Smooth muscle cell (in vitro differentiated cells): ENCODE measurements at regions not wholly inside any gene's neighbourhood (a gene's known extent, or its start where the extent isn't known, plus 50 kb on each side); places are given as distances from the start of the nearest gene placed in this dataset.

Experiments
- DNase-seq: peaks from one replicate; lab custom pipeline; 2025; ENCODE audit not compliant: unreplicated experiment; lab: John Stamatoyannopoulos, UW
- H2AFZ ChIP-seq: fragments of 200-600 bp; sonication (generic); 2 replicates; pipeline ENCODE4 v1.6.0; 2016; ENCODE audit warnings: antibody characterized with exemption, low read depth, mild to moderate bottlenecking
- H3F3A ChIP-seq: fragments of 200-600 bp; sonication (generic); 2 replicates; pipeline ENCODE4 v1.6.0; 2017; ENCODE audit warnings: antibody characterized with exemption, low read depth
- H3K27ac ChIP-seq: fragments of 200-600 bp; sonication (generic); 2 replicates; pipeline ENCODE4 v1.5.1; 2016; ENCODE audit warnings: low read depth, mild to moderate bottlenecking
- H3K27me3 ChIP-seq: fragments of 200-600 bp; sonication (generic); 2 replicates; pipeline ENCODE4 v1.6.1; 2016; ENCODE audit warnings: low read depth, mild to moderate bottlenecking
- H3K36me3 ChIP-seq: fragments of 200-600 bp; sonication (generic); 2 replicates; pipeline ENCODE4 v1.5.1; 2016; ENCODE audit warnings: low read depth
- H3K4me1 ChIP-seq: fragments of 200-600 bp; sonication (generic); 2 replicates; pipeline ENCODE4 v1.5.1; 2016; ENCODE audit warnings: low read depth
- H3K4me2 ChIP-seq: fragments of 200-600 bp; sonication (generic); 2 replicates; pipeline ENCODE4 v1.6.0; 2016; ENCODE audit warnings: mild to moderate bottlenecking
- H3K4me3 ChIP-seq: fragments of 200-600 bp; sonication (generic); 2 replicates; pipeline ENCODE4 v1.5.1; 2016; ENCODE audit warnings: mild to moderate bottlenecking
- H3K79me2 ChIP-seq: fragments of 200-600 bp; sonication (generic); 2 replicates; pipeline ENCODE4 v1.6.0; 2016; ENCODE audit warnings: low read depth, mild to moderate bottlenecking
- H3K9ac ChIP-seq: fragments of 200-600 bp; sonication (generic); 2 replicates; pipeline ENCODE4 v1.6.0; 2016; ENCODE audit warnings: low read depth
- H3K9me3 ChIP-seq: fragments of 200-600 bp; sonication (generic); replicated peaks from 2 replicates; pipeline ENCODE4 v1.5.1; 2016; ENCODE audit warnings: low read depth
- H4K20me1 ChIP-seq: fragments of 200-600 bp; sonication (generic); 2 replicates; pipeline ENCODE4 v1.6.0; 2016; ENCODE audit warnings: low read depth
- WGBS: methylation state at CpG from one replicate; pipeline ENCODE4 v1.1.7; 2016; ENCODE audit warnings: low lambda C conversion rate; 5-methylcytosine and 5-hydroxymethylcytosine counted together
- TF ChIP-seq, protein P1 (sequence below): fragments of 200-600 bp; sonication (generic); IDR thresholded peaks from 2 replicates; pipeline ENCODE4 v1.5.1; 2017; ENCODE audit warnings: borderline replicate concordance, mild to moderate bottlenecking, antibody characterized with exemption; ENCODE audit not compliant: insufficient read depth, poor library complexity, severe bottlenecking

GRCh38 chr17:73878923-73879322 is 234.7 kb upstream of the SDK2 start:
- no peaks in the 10 kb centered on the region for H3K79me2 ChIP-seq
- H3K27me3 ChIP-seq = peaks cover 44% of the 10 kb centered on the region
- H2AFZ ChIP-seq = no peak overlapping the region
- H3K4me1 ChIP-seq = no peaks in the 10 kb centered on the region
- no peaks in the 10 kb centered on the region for H3F3A ChIP-seq
- no peak overlapping the region for H3K4me2 ChIP-seq
- no peak overlapping the region for H3K27ac ChIP-seq
- no peaks in the 10 kb centered on the region for H3K36me3 ChIP-seq
- H3K9me3 ChIP-seq = no peaks in the 10 kb centered on the region
- no peak overlapping the region for H3K9ac ChIP-seq
- DNase-seq = no peak
- no peak overlapping the region for H3K4me3 ChIP-seq
- TF ChIP-seq, protein P1, sequence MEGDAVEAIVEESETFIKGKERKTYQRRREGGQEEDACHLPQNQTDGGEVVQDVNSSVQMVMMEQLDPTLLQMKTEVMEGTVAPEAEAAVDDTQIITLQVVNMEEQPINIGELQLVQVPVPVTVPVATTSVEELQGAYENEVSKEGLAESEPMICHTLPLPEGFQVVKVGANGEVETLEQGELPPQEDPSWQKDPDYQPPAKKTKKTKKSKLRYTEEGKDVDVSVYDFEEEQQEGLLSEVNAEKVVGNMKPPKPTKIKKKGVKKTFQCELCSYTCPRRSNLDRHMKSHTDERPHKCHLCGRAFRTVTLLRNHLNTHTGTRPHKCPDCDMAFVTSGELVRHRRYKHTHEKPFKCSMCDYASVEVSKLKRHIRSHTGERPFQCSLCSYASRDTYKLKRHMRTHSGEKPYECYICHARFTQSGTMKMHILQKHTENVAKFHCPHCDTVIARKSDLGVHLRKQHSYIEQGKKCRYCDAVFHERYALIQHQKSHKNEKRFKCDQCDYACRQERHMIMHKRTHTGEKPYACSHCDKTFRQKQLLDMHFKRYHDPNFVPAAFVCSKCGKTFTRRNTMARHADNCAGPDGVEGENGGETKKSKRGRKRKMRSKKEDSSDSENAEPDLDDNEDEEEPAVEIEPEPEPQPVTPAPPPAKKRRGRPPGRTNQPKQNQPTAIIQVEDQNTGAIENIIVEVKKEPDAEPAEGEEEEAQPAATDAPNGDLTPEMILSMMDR = no peak
- H4K20me1 ChIP-seq = no peaks in the 10 kb centered on the region
- WGBS = 95% methylated on average over 14 of the region's 14 CpGs

GRCh38 chr17:73879987-73880386 is 235.7 kb upstream of the SDK2 start:
- no peak for DNase-seq
- WGBS = 78% methylated on average over 5 of the region's 5 CpGs
- no peak overlapping the region for H3K9ac ChIP-seq
- no peaks in the 10 kb centered on the region for H3F3A ChIP-seq
- H3K9me3 ChIP-seq = no peaks in the 10 kb centered on the region
- no peaks in the 10 kb centered on the region for H3K36me3 ChIP-seq
- TF ChIP-seq, protein P1 = no peak
- no peak overlapping the region for H2AFZ ChIP-seq
- no peaks in the 10 kb centered on the region for H4K20me1 ChIP-seq
- no peaks in the 10 kb centered on the region for H3K79me2 ChIP-seq
- H3K27me3 ChIP-seq = peaks cover 51% of the 10 kb centered on the region
- H3K4me1 ChIP-seq = no peaks in the 10 kb centered on the region
- H3K27ac ChIP-seq = no peak overlapping the region
- H3K4me2 ChIP-seq = no peak overlapping the region
- no peak overlapping the region for H3K4me3 ChIP-seq

- H3K4me1 ChIP-seq = no peaks in the 10 kb centered on the region
- no peak for DNase-seq
- H3K9me3 ChIP-seq = no peaks in the 10 kb centered on the region
- TF ChIP-seq, protein P1 = no peak
- WGBS = 90% methylated on average over 2 of the region's 5 CpGs
- H3K27ac ChIP-seq = no peak overlapping the region
- H3K36me3 ChIP-seq = no peaks in the 10 kb centered on the region
- no peaks in the 10 kb centered on the region for H3K79me2 ChIP-seq
- H3K27me3 ChIP-seq = peaks cover 51% of the 10 kb centered on the region
- no peak overlapping the region for H3K4me2 ChIP-seq
- no peak overlapping the region for H2AFZ ChIP-seq
- no peaks in the 10 kb centered on the region for H4K20me1 ChIP-seq
- no peak overlapping the region for H3K4me3 ChIP-seq
- H3K9ac ChIP-seq = no peak overlapping the region
- H3F3A ChIP-seq = no peaks in the 10 kb centered on the region
Measured at GRCh38 chr17:73882590-73882989, 238.3 kb upstream of the SDK2 start.

- TF ChIP-seq, protein P1 = no peak
- Histone ChIP-seq H3K27me3 (peaks cover 51% of the 10 kb centered on the region), H2AFZ (no peak overlapping the region), H3K79me2 (no peaks in the 10 kb centered on the region), H3K27ac (no peak overlapping the region), H3K36me3 (no peaks in the 10 kb centered on the region), H3K4me1 (no peaks in the 10 kb centered on the region), H3K9me3 (no peaks in the 10 kb centered on the region), H4K20me1 (no peaks in the 10 kb centered on the region), H3K4me3 (no peak overlapping the region), H3K4me2 (no peak overlapping the region), H3K9ac (no peak overlapping the region), H3F3A (no peaks in the 10 kb centered on the region)
- DNase-seq = no peak
- 93% methylated on average over 10 of the region's 10 CpGs for WGBS
Measured at GRCh38 chr17:73883175-73883574, 238.9 kb upstream of the SDK2 start.
